ENCODE measurements at regions not wholly inside any gene's neighbourhood (a gene's known extent, or its start where the extent isn't known, plus 50 kb on each side); places are given as distances from the start of the nearest gene placed in this dataset.

DNA sequence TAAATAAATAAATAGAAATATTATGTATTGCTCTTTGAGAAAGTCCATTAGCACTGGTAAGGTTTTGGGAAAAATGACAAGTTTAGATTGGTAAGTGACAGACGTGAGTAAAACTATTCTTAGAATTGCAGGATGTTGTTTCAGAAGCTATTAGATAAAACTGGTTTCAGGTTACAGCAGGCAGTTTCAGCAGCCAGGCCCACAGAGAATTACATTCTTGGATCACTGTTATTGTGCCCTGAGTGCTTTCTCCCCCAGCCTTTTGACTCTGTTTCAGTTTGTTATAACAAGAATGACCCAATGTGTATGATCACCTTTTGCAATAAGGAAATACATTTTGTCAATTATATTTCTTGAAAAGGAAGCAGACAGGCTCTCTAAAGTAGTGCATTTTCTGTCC, 86.5 kb downstream of the DKK1 start:
- TF ChIP-seq, protein P1, sequence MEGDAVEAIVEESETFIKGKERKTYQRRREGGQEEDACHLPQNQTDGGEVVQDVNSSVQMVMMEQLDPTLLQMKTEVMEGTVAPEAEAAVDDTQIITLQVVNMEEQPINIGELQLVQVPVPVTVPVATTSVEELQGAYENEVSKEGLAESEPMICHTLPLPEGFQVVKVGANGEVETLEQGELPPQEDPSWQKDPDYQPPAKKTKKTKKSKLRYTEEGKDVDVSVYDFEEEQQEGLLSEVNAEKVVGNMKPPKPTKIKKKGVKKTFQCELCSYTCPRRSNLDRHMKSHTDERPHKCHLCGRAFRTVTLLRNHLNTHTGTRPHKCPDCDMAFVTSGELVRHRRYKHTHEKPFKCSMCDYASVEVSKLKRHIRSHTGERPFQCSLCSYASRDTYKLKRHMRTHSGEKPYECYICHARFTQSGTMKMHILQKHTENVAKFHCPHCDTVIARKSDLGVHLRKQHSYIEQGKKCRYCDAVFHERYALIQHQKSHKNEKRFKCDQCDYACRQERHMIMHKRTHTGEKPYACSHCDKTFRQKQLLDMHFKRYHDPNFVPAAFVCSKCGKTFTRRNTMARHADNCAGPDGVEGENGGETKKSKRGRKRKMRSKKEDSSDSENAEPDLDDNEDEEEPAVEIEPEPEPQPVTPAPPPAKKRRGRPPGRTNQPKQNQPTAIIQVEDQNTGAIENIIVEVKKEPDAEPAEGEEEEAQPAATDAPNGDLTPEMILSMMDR (IDR thresholded peaks at IDR 0.05; ENCODE audit: insufficient read depth, low read depth, low read length): no peak
- no peak for TF ChIP-seq EZH2 (IDR thresholded peaks at IDR 0.05; ENCODE audit: insufficient read depth, low read length)

All from astrocyte (in vitro differentiated cells and primary cell).